IMR-90 (cell line): ENCODE measurements at regions not wholly inside any gene's neighbourhood (a gene's known extent, or its start where the extent isn't known, plus 50 kb on each side); places are given as distances from the start of the nearest gene placed in this dataset.

Source experiments
- ATAC-seq: fragments of 200-7000 bp; cut with Tn5 transposase; 2 replicates; pipeline ENCODE4 v1.9.1; 2020; ENCODE audit warnings: low read depth, mild to moderate bottlenecking, moderate library complexity
- BruUV-seq: library from RNA; stranded (reverse); fragments of 400-500 nt; replicated peaks from 2 replicates; lab custom pipeline; 2021; lab: Mats Ljungman, UMichigan
- CTCF ChIA-PET: fragments of 300-600 bp; formaldehyde crosslinking; extraction: SDS; loops from one replicate; lab custom pipeline; 2021; ENCODE audit warnings: antibody characterized with exemption; lab: Yijun Ruan, JAX
- POLR2A ChIA-PET: fragments of 300-600 bp; sonication (Branson Sonifier 250); formaldehyde crosslinking; loops from one replicate; lab custom pipeline; 2022; ENCODE audit warnings: antibody characterized with exemption; ENCODE audit not compliant: unreplicated experiment; lab: Charles Lee
- DNase-seq: peaks from one replicate; pipeline ENCODE4 v3.0.0; 2013
- H2AFZ ChIP-seq: replicated peaks from 2 replicates; pipeline ENCODE3; 2013; ENCODE audit warnings: low read length, mild to moderate bottlenecking; ENCODE audit not compliant: poor library complexity
- H2AK5ac ChIP-seq: 2 replicates; pipeline ENCODE4 v1.6.1; 2013; ENCODE audit warnings: low read depth, low read length, inconsistent platforms
- H2AK9ac ChIP-seq: replicated peaks from 2 replicates; pipeline ENCODE3; 2013; ENCODE audit warnings: mild to moderate bottlenecking, low read depth, low read length, moderate library complexity; ENCODE audit not compliant: poor library complexity
- H2BK120ac ChIP-seq: 2 replicates; pipeline ENCODE4 v1.6.1; 2013; ENCODE audit warnings: low read depth, low read length, inconsistent platforms
- H2BK15ac ChIP-seq: 3 replicates; pipeline ENCODE4 v1.6.1; 2013; ENCODE audit warnings: low read depth, low read length, inconsistent platforms
- H2BK20ac ChIP-seq: 2 replicates; pipeline ENCODE4 v1.6.1; 2013; ENCODE audit warnings: low read depth, mild to moderate bottlenecking, inconsistent platforms, low read length, moderate library complexity
- H2BK5ac ChIP-seq: 2 replicates; pipeline ENCODE4 v1.6.1; 2013; ENCODE audit warnings: mild to moderate bottlenecking, low read depth, low read length, inconsistent platforms; ENCODE audit not compliant: poor library complexity, severe bottlenecking
- H3K14ac ChIP-seq: replicated peaks from 2 replicates; pipeline ENCODE4 v1.6.1; 2013; ENCODE audit warnings: low read depth, low read length, inconsistent platforms
- H3K18ac ChIP-seq: 2 replicates; pipeline ENCODE4 v1.6.1; 2013; ENCODE audit warnings: low read depth, low read length, control low read depth
- H3K23ac ChIP-seq: 2 replicates; pipeline ENCODE4 v1.6.1; 2013; ENCODE audit warnings: low read depth, low read length, inconsistent platforms
- H3K27ac ChIP-seq: 2 replicates; pipeline ENCODE4 v1.5.1; 2013; ENCODE audit warnings: mild to moderate bottlenecking, control low read depth, low read length; ENCODE audit not compliant: insufficient read depth
- H3K27me3 ChIP-seq: 2 replicates; pipeline ENCODE4 v1.6.1; 2013; ENCODE audit warnings: low read length; ENCODE audit not compliant: control insufficient read depth, insufficient read depth
- H3K36me3 ChIP-seq: 2 replicates; pipeline ENCODE4 v1.6.1; 2013; ENCODE audit warnings: low read length, mixed read lengths; ENCODE audit not compliant: control insufficient read depth, insufficient read depth
- H3K4ac ChIP-seq: 2 replicates; pipeline ENCODE4 v1.6.1; 2013; ENCODE audit warnings: low read depth, low read length, inconsistent platforms
- H3K4me1 ChIP-seq: 2 replicates; pipeline ENCODE4 v1.6.1; 2013; ENCODE audit warnings: low read length, mixed read lengths; ENCODE audit not compliant: control insufficient read depth, insufficient read depth
- H3K4me2 ChIP-seq: 2 replicates; pipeline ENCODE4 v1.6.1; 2013; ENCODE audit warnings: low read depth, mild to moderate bottlenecking, control low read depth, low read length, moderate library complexity
- H3K4me3 ChIP-seq: 2 replicates; pipeline ENCODE4 v1.5.1; 2013; ENCODE audit warnings: low read depth, mild to moderate bottlenecking, control low read depth, low read length, moderate library complexity; ENCODE audit not compliant: insufficient read depth
- H3K56ac ChIP-seq: 2 replicates; pipeline ENCODE4 v1.6.1; 2013; ENCODE audit warnings: low read length, inconsistent platforms; ENCODE audit not compliant: insufficient read depth; ENCODE audit errors: extremely low read depth
- H3K79me1 ChIP-seq, 2 experiments: 2 replicates each; pipeline ENCODE4 v1.6.1; 2013; ENCODE audit warnings: low read length in 2 of 2, inconsistent platforms in 1 of 2, low read depth in 1 of 2
- H3K9ac ChIP-seq: 2 replicates; pipeline ENCODE4 v1.6.1; 2013; ENCODE audit warnings: low read depth, low read length, control low read depth
- H3K9me1 ChIP-seq: 2 replicates; pipeline ENCODE4 v1.6.1; 2013; ENCODE audit warnings: low read length, inconsistent platforms; ENCODE audit not compliant: insufficient read depth
- H3K9me3 ChIP-seq: 2 replicates; pipeline ENCODE4 v1.6.1; 2013; ENCODE audit warnings: low read length; ENCODE audit not compliant: control insufficient read depth, insufficient read depth
- H4K20me1 ChIP-seq: 2 replicates; pipeline ENCODE4 v1.6.1; 2013; ENCODE audit warnings: low read length, inconsistent platforms; ENCODE audit not compliant: insufficient read depth
- H4K5ac ChIP-seq: 2 replicates; pipeline ENCODE4 v1.6.1; 2013; ENCODE audit warnings: mild to moderate bottlenecking, low read depth, low read length, control low read depth
- H4K8ac ChIP-seq, 2 experiments: 2 replicates each; pipeline ENCODE4 v1.6.1; 2013; ENCODE audit warnings: low read depth in 2 of 2, low read length in 2 of 2, control low read depth in 1 of 2, inconsistent platforms in 1 of 2
- H4K91ac ChIP-seq: 2 replicates; pipeline ENCODE4 v1.6.1; 2013; ENCODE audit warnings: low read depth, low read length, inconsistent platforms; ENCODE audit not compliant: insufficient read depth
- BHLHE40 ChIP-seq: fragments of 150-350 bp; IDR thresholded peaks from 2 replicates; pipeline ENCODE4 v1.6.1; 2016; ENCODE audit warnings: mild to moderate bottlenecking, low read depth, low read length
- CEBPB ChIP-seq: IDR thresholded peaks from 2 replicates; pipeline ENCODE4 v1.6.1; 2012; ENCODE audit warnings: low read depth, low read length, improper control_type of control experiment
- CHD1 ChIP-seq: IDR thresholded peaks from 2 replicates; pipeline ENCODE4 v1.6.1; 2012; ENCODE audit warnings: low read depth, low read length, improper control_type of control experiment
- CTCF ChIP-seq: conservative IDR thresholded peaks from 2 replicates; pipeline ENCODE4 v1.5.1; 2012; ENCODE audit warnings: mild to moderate bottlenecking, low read depth, low read length, improper control_type of control experiment
- FOS ChIP-seq: fragments of 150-350 bp; IDR thresholded peaks from 2 replicates; pipeline ENCODE4 v1.6.1; 2016; ENCODE audit warnings: low read depth, low read length
- MAFK ChIP-seq: IDR thresholded peaks from 2 replicates; pipeline ENCODE4 v1.6.1; 2012; ENCODE audit warnings: low read depth, low read length, improper control_type of control experiment
- MAZ ChIP-seq: IDR thresholded peaks from 2 replicates; pipeline ENCODE4 v1.6.1; 2012; ENCODE audit warnings: low read depth, mild to moderate bottlenecking, low read length, improper control_type of control experiment, moderate library complexity, borderline replicate concordance
- MXI1 ChIP-seq: IDR thresholded peaks from 2 replicates; pipeline ENCODE4 v1.6.1; 2012; ENCODE audit warnings: low read depth, mild to moderate bottlenecking, low read length, moderate library complexity, borderline replicate concordance
- NFE2L2 ChIP-seq: fragments of 150-350 bp; IDR thresholded peaks from 2 replicates; pipeline ENCODE4 v1.6.1; 2016; ENCODE audit warnings: low read depth, mild to moderate bottlenecking, low read length
- RAD21 ChIP-seq: IDR thresholded peaks from 2 replicates; pipeline ENCODE4 v1.6.1; 2012; ENCODE audit warnings: low read length, improper control_type of control experiment
- RCOR1 ChIP-seq: IDR thresholded peaks from 2 replicates; pipeline ENCODE4 v1.6.1; 2012; ENCODE audit warnings: mild to moderate bottlenecking, low read length, improper control_type of control experiment; ENCODE audit not compliant: insufficient replicate concordance
- RFX5 ChIP-seq: IDR thresholded peaks from 2 replicates; pipeline ENCODE4 v1.8.0; 2012; ENCODE audit warnings: low read depth, mild to moderate bottlenecking, low read length, moderate library complexity
- SMC3 ChIP-seq: fragments of 150-350 bp; IDR thresholded peaks from 2 replicates; pipeline ENCODE4 v1.6.1; 2016; ENCODE audit warnings: low read depth, mild to moderate bottlenecking, antibody characterized with exemption, low read length, moderate library complexity
- dilution Hi-C: fragments of 300-500 bp; cut with HindIII; formaldehyde crosslinking; loops from one replicate; pipeline ENCODE4 v1.14.3; 2018; ENCODE audit warnings: low sequenced_read_pairs; ENCODE audit not compliant: unreplicated experiment
- in situ Hi-C: fragments of 300-500 bp; cut with MboI; formaldehyde crosslinking; loops from 3 replicates; pipeline ENCODE4 v1.14.3; 2019; ENCODE audit warnings: low sequenced_read_pairs, inconsistent platforms, mixed read lengths
- intact Hi-C: fragments of 100-400 bp; cut with micrococcal nuclease; formaldehyde crosslinking; loops from 2 replicates; pipeline ENCODE4 v1.10.0; 2022

GRCh38 chr2:57278451-57278850, 768.2 kb upstream of the VRK2 start:
- CTCF ChIA-PET, result no interaction called here
- no peak overlapping the region for H3K27ac ChIP-seq
- in situ Hi-C loops, result no loop called here

More at GRCh38 chr2:57278451-57278850, 768.2 kb upstream of the VRK2 start:
- Histone ChIP-seq H2BK15ac (no peak overlapping the region), H3K9ac (no peak overlapping the region), H2BK120ac (no peak overlapping the region), H3K9me1 (no peaks in the 10 kb centered on the region), H3K4me1 (no peaks in the 10 kb centered on the region), H4K20me1 (no peaks in the 10 kb centered on the region), H4K8ac (no peak overlapping the region), H2BK20ac (no peak overlapping the region), H4K5ac (no peak overlapping the region), H2AK5ac (no peak overlapping the region), H2AFZ (no peak overlapping the region), H3K18ac (no peak overlapping the region), H3K79me1 (no peaks in the 10 kb centered on the region), H4K91ac (no peak overlapping the region), H3K4ac (no peak overlapping the region), H3K36me3 (no peaks in the 10 kb centered on the region), H3K4me3 (no peak overlapping the region), H3K14ac (no peak overlapping the region), H3K23ac (no peak overlapping the region), H3K27me3 (no peaks in the 10 kb centered on the region), H3K9me3 (peaks cover 7% of the 10 kb centered on the region), H2BK5ac (no peak overlapping the region), H3K56ac (no peak overlapping the region), H2AK9ac (no peak overlapping the region), H3K4me2 (no peak overlapping the region)
- POLR2A ChIA-PET, result no interaction called here
- DNase-seq (no peak), ATAC-seq (no peak)
- TF ChIP-seq RFX5 (no peak), NFE2L2 (no peak), CHD1 (no peak), RAD21 (no peak), MAFK (no peak), MXI1 (no peak), MAZ (no peak), FOS (no peak), CTCF (no peak), BHLHE40 (no peak), RCOR1 (no peak), CEBPB (no peak), SMC3 (no peak)
- no TSS peak for BruUV-seq
- dilution Hi-C loops (no loop called here), intact Hi-C loops (no loop called here)
